Right lobe of liver (tissue), 6 donors: ENCODE measurements at regions not wholly inside any gene's neighbourhood (a gene's known extent, or its start where the extent isn't known, plus 50 kb on each side); places are given as distances from the start of the nearest gene placed in this dataset.
"Not testable (repeated sequence)": the region's sequence is repeated elsewhere in the genome, so short reads cannot be mapped to it uniquely, and the experiment has no call there.

Experiments used
- ATAC-seq, 4 donors: fragments of 200-7000 bp; cut with Tn5 transposase; one replicate each; pipeline ENCODE4 v1.9.1; 2020; ENCODE audit warnings: mild to moderate bottlenecking in 4 of 4, moderate library complexity in 4 of 4
- DNase-seq, 3 donors: peaks; one replicate each; pipeline ENCODE4 v3.0.0-alpha.2; 2020
- H3K27ac ChIP-seq, 3 donors: fragments of 200-600 bp; one replicate each; pipeline ENCODE4 v1.8.0; 2022
- H3K27me3 ChIP-seq, 2 donors: fragments of 200-600 bp; one replicate each; pipeline ENCODE4 v1.8.0; 2022
- H3K36me3 ChIP-seq, 4 donors: fragments of 200-600 bp; sonication (generic) in 1 of 4; one replicate each; pipeline versions ENCODE4 v1.5.1 to v1.8.0; 2017 to 2022; ENCODE audit warnings: control low read depth in 1 of 4
- H3K4me1 ChIP-seq, 4 donors: fragments of 200-600 bp; sonication (generic) in 1 of 4; one replicate each; pipeline versions ENCODE4 v1.5.1 to v1.8.0; 2017 to 2022; ENCODE audit warnings: control low read depth in 1 of 4
- H3K4me3 ChIP-seq, 3 donors: fragments of 200-600 bp; one replicate each; pipeline ENCODE4 v1.8.0; 2022
- H3K9me3 ChIP-seq, 4 donors: fragments of 200-600 bp; sonication (generic) in 1 of 4; one replicate each; pipeline versions ENCODE4 v1.5.1 to v1.8.0; 2017 to 2022; ENCODE audit warnings: control low read depth in 1 of 4
- POLR2A ChIP-seq: fragments of 450-650 bp; IDR thresholded peaks from one replicate; pipeline ENCODE4 v1.6.1; 2017; ENCODE audit warnings: antibody characterized with exemption, mild to moderate bottlenecking
- WGBS: methylation state at CpG from one replicate; pipeline ENCODE4 v1.1.6; 2018; ENCODE audit warnings: low coverage, low lambda C conversion rate; ENCODE audit not compliant: insufficient coverage; ENCODE audit errors: missing lambda C conversion rate; 5-methylcytosine and 5-hydroxymethylcytosine counted together
- intact Hi-C, 2 donors: fragments of 100-400 bp; cut with DNase I; formaldehyde crosslinking; loops; one replicate each; pipeline versions ENCODE4 v1.11.2 to v1.14.1; 2022
- TF ChIP-seq, protein P1 (sequence below), 4 donors: fragments of 200-600 bp in 3 of 4; fragments of 450-650 bp in 1 of 4; IDR thresholded peaks; one replicate each; pipeline versions ENCODE4 v1.5.1 to v1.8.0; 2016 to 2022; ENCODE audit warnings: antibody characterized with exemption in 4 of 4, mild to moderate bottlenecking in 2 of 4
- donor health status: DM: no; HTN: yes; CAD: no.
- donor health status: DM: no; HTN: no; CAD: no.
- donor health status: DM: no; HTN: no; CAD: no.
- donor health status: DM: no; HTN: yes; CAD: no.
- donor health status: DM: no; HTN: yes; CAD: no.

DNA sequence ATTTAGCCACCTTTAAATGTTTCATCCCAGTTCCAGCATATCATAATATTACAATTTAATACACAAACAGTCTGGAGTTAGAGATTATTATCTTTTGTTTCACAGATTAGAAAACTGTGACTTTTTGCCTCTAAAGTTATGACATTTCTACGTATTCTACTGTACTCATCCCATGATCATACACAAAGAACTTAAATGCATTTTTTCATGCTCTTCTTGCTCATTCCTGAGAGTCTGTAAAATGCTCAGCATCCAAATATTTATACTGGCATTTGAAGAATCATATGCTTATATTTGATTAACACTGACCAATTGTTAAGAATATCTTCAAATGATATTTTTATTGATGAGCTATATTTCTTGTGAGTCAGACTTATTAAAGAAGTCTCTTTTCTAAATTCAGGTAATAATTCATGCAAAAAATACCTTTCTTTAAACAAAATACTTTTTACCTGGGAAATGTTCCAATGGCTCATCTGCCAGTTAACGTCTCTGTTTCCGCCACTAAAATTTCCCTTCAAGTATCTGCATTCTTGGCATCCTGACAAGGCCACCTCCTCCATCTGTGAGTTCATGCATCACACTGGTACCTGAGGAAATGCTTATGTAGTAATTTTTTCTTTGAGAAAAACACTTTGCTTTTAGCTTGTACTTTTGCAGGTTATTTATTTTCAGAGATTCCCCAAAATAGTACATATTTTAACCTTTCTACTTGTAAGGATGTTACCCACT lies 139.6 kb upstream of the RASA1 start:
- Histone ChIP-seq H3K27me3 (no peaks in the 10 kb centered on the region), H3K4me3 (no peak overlapping the region), H3K9me3 (no peaks in the 10 kb centered on the region), H3K4me1 (no peaks in the 10 kb centered on the region), H3K36me3 (no peaks in the 10 kb centered on the region), H3K27ac (no peak overlapping the region)
- ATAC-seq (no peak), DNase-seq (no peak)
- 58% methylated on average over 3 of the region's 3 CpGs for WGBS
- intact Hi-C loops = no loop called here
- TF ChIP-seq POLR2A = no peak
- TF ChIP-seq, protein P1, sequence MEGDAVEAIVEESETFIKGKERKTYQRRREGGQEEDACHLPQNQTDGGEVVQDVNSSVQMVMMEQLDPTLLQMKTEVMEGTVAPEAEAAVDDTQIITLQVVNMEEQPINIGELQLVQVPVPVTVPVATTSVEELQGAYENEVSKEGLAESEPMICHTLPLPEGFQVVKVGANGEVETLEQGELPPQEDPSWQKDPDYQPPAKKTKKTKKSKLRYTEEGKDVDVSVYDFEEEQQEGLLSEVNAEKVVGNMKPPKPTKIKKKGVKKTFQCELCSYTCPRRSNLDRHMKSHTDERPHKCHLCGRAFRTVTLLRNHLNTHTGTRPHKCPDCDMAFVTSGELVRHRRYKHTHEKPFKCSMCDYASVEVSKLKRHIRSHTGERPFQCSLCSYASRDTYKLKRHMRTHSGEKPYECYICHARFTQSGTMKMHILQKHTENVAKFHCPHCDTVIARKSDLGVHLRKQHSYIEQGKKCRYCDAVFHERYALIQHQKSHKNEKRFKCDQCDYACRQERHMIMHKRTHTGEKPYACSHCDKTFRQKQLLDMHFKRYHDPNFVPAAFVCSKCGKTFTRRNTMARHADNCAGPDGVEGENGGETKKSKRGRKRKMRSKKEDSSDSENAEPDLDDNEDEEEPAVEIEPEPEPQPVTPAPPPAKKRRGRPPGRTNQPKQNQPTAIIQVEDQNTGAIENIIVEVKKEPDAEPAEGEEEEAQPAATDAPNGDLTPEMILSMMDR (IDR thresholded peaks at IDR 0.05) = no peak

DNA sequence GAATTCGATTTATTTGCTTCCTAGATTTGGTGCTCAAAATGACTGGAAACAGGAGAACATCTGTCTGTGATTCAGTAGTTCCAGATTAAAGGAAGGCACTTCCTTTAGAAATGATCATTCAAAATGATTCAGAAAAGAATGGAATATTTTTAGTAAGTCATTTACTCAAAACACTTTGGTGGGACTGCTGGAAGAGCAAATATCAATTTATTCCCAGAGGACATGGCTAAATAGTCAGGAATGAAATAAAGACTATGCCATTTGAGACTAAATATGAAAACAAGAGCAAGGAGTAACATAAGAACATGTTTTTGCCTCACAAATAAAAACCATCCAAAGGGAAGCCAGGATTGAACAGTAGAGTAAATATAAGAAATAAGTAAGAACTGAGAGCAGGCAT lies 138.6 kb upstream of the RASA1 start:
- H3K4me3 ChIP-seq = no peak overlapping the region
- intact Hi-C loops = no loop called here
- no peak overlapping the region for H3K27ac ChIP-seq
- 50% methylated on average over 1 of the region's 1 CpG for WGBS
- H3K27me3 ChIP-seq = no peaks in the 10 kb centered on the region
- DNase-seq = no peak
- TF ChIP-seq, protein P1 (IDR thresholded peaks at IDR 0.05) = no peak
- TF ChIP-seq POLR2A = no peak
- H3K9me3 ChIP-seq = no peaks in the 10 kb centered on the region
- no peaks in the 10 kb centered on the region for H3K4me1 ChIP-seq
- ATAC-seq = no peak
- no peaks in the 10 kb centered on the region for H3K36me3 ChIP-seq

DNA sequence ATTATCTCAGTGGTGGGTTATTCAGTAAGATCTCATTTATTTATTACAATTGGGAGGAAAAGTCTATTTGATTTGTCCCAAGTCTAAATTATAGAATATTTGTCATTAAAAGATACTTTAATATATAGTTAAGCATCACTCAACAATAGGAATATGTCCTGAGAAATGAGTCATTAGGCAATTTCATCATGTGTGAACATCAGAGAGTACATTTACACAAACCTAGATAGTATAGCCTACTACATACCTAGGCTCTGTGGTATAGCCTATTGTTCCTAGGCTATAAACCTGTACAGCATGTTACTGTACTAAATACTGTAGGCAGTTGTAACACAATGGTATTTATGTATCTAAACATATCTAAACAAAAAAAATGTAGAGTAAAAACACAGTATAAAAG lies 135.0 kb upstream of the RASA1 start:
- intact Hi-C loops = no loop called here
- no peaks in the 10 kb centered on the region for H3K27me3 ChIP-seq
- no peaks in the 10 kb centered on the region for H3K36me3 ChIP-seq
- ATAC-seq (no peak), DNase-seq (no peak)
- TF ChIP-seq, protein P1 (IDR thresholded peaks at IDR 0.05) = no peak
- TF ChIP-seq POLR2A = no peak
- H3K4me3 ChIP-seq = no peak overlapping the region
- H3K4me1 ChIP-seq = no peaks in the 10 kb centered on the region
- no peaks in the 10 kb centered on the region for H3K9me3 ChIP-seq
- no peak overlapping the region for H3K27ac ChIP-seq

DNA sequence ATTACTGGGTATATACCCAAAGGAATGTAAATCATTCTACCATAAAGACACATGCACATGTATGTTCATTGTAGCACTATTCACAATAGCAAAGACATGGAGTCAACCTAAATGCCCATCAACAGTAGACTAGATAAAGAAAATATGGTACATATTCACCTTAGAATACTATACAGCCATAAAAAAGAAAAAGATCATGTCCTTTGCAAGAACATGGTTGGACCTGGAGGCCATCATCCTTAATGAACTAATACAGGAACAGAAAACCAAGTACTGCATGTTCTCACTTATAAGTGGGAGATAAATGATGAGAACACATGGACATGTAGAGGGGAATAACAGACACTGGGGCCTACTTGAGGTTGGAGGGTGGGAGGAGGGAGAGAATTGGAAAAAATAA lies 133.2 kb upstream of the RASA1 start:
- intact Hi-C loops, ATAC-seq, H3K4me1 ChIP-seq, DNase-seq, H3K9me3 ChIP-seq, H3K36me3 ChIP-seq, H3K27ac ChIP-seq, H3K27me3 ChIP-seq, H3K4me3 ChIP-seq: not testable (repeated sequence)

DNA sequence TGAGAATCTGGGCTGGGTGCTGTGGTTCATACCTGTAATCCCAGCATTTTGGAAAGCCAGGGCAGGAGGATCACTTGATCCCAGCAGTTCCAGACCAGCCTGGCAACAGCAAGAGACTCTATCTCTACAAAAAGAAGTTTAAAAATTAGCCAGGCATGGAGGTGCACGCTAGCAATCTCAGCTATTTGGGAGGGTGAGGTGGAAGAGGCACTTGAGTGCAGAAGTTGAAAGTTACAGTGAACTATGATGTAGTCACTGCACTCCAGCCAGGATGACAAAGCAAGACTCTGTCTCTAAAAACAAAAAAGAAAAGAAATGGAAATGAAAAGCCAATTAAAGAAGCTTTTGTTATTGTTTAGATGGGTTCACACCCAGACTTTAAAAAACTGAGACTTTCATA lies 131.6 kb upstream of the RASA1 start:
- Histone ChIP-seq H3K36me3 (no peaks in the 10 kb centered on the region), H3K9me3 (no peaks in the 10 kb centered on the region), H3K4me3 (no peak overlapping the region), H3K27ac (no peak overlapping the region), H3K4me1 (no peaks in the 10 kb centered on the region), H3K27me3 (no peaks in the 10 kb centered on the region)
- TF ChIP-seq, protein P1 (IDR thresholded peaks at IDR 0.05) = no peak
- no peak for TF ChIP-seq POLR2A
- intact Hi-C loops = no loop called here
- ATAC-seq (peak in 1 of 4 donors; percentile 43), DNase-seq (no peak)
- 40% methylated on average over 1 of the region's 1 CpG for WGBS
